K562 (cell line): ENCODE measurements at regions not wholly inside any gene's neighbourhood (a gene's known extent, or its start where the extent isn't known, plus 50 kb on each side); places are given as distances from the start of the nearest gene placed in this dataset.

Source experiments
- ATAC-seq: fragments of 200-7000 bp; cut with Tn5 transposase; 3 replicates; pipeline ENCODE4 v1.9.1; 2020; ENCODE audit warnings: moderate library complexity
- BruUV-seq: library from RNA; stranded (reverse); fragments of 400-500 nt; replicated peaks from 2 replicates; lab custom pipeline; 2021; lab: Mats Ljungman, UMichigan
- CTCF ChIA-PET: fragments of 300-600 bp; formaldehyde crosslinking; extraction: SDS; loops from one replicate; lab custom pipeline; 2021; ENCODE audit warnings: low intra/inter-chr PET ratio; lab: Yijun Ruan, JAX
- POLR2A ChIA-PET: fragments of 300-600, 350-650 bp; sonication (Branson Sonifier 250); formaldehyde crosslinking; extraction: SDS; loops from one replicate; lab custom pipeline; 2021; ENCODE audit warnings: antibody characterized with exemption, inconsistent platforms; lab: Yijun Ruan, JAX
- DNase-seq, 4 experiments: peaks; one replicate each; pipeline versions ENCODE4 v3.0.0 to v3.0.0-alpha.2; 2011 to 2018; ENCODE audit warnings: low spot score in 3 of 4, mixed read lengths in 3 of 4; ENCODE audit errors: extremely low read depth in 1 of 4
- FAIRE-seq: peaks from 2 replicates; lab custom pipeline; 2011; peaks lifted over from hg19 to GRCh38; lab: Jason Lieb, UNC
- H2AFZ ChIP-seq: 2 replicates; pipeline ENCODE4 v1.6.0; 2011; ENCODE audit warnings: low read depth, low read length, control low read depth, inconsistent platforms
- H3K27ac ChIP-seq: fragments of 200-600 bp; 3 replicates; pipeline ENCODE4 v1.8.0; 2011; ENCODE audit warnings: low read depth, mild to moderate bottlenecking, control low read depth, inconsistent platforms, low read length, moderate library complexity, mixed read lengths; ENCODE audit errors: extremely low read depth
- H3K27me3 ChIP-seq, 2 experiments: fragments of 300-600 bp in 1 of 2; 2 replicates in 1 of 2; 3 replicates in 1 of 2; pipeline versions ENCODE4 v1.6.0 to v1.8.0; 2011; ENCODE audit warnings: inconsistent platforms in 2 of 2, low read length in 2 of 2, mild to moderate bottlenecking in 1 of 2, mixed read lengths in 1 of 2, moderate library complexity in 1 of 2; ENCODE audit not compliant: control insufficient read depth in 2 of 2, insufficient read depth in 2 of 2
- H3K36me3 ChIP-seq: fragments of 300-600 bp; 3 replicates; pipeline ENCODE4 v1.8.0; 2011; ENCODE audit warnings: mild to moderate bottlenecking, low read length, inconsistent platforms; ENCODE audit not compliant: control insufficient read depth, insufficient read depth
- H3K4me1 ChIP-seq, 2 experiments: fragments of 200-600 bp in 1 of 2; replicated peaks in 1 of 2; 2 replicates in 1 of 2; 3 replicates in 1 of 2; pipeline versions ENCODE4 v1.5.1 to v1.8.0; 2011; ENCODE audit warnings: inconsistent platforms in 2 of 2, low read length in 2 of 2, mild to moderate bottlenecking in 1 of 2, mixed read lengths in 1 of 2, moderate library complexity in 1 of 2; ENCODE audit not compliant: control insufficient read depth in 2 of 2, insufficient read depth in 2 of 2
- H3K4me2 ChIP-seq: 2 replicates; pipeline ENCODE4 v1.6.1; 2011; ENCODE audit warnings: low read length, control low read depth, inconsistent platforms, mixed read lengths; ENCODE audit not compliant: insufficient read depth
- H3K4me3 ChIP-seq: fragments of 200-600 bp; sonication (generic), shearing (Covaris generic); 2 replicates; pipeline ENCODE4 v1.5.1; 2016; ENCODE audit warnings: control low read depth, inconsistent platforms
- H3K79me2 ChIP-seq: fragments of 200-600 bp; 3 replicates; pipeline ENCODE4 v1.8.0; 2011; ENCODE audit warnings: low read length, inconsistent platforms; ENCODE audit not compliant: control insufficient read depth, insufficient read depth
- H3K9ac ChIP-seq, 2 experiments: 2 replicates each; pipeline versions ENCODE4 v1.6.0 to v1.6.1; 2011; ENCODE audit warnings: low read depth in 2 of 2, low read length in 2 of 2, control low read depth in 1 of 2, inconsistent platforms in 1 of 2, mild to moderate bottlenecking in 1 of 2, mixed read lengths in 1 of 2; ENCODE audit not compliant: insufficient read depth in 1 of 2
- H3K9me1 ChIP-seq: one replicate; pipeline ENCODE4 v1.6.0; 2011; ENCODE audit warnings: inconsistent platforms, mild to moderate bottlenecking, low read length, moderate library complexity; ENCODE audit not compliant: control insufficient read depth, insufficient read depth
- H3K9me3 ChIP-seq: replicated peaks from 2 replicates; pipeline ENCODE4 v1.5.1; 2011; ENCODE audit warnings: low read depth, low read length, inconsistent platforms; ENCODE audit not compliant: control insufficient read depth, insufficient read depth
- H4K20me1 ChIP-seq: replicated peaks from 2 replicates; pipeline ENCODE4 v1.6.1; 2011; ENCODE audit warnings: low read length, inconsistent platforms, mixed read lengths; ENCODE audit not compliant: control insufficient read depth, insufficient read depth
- CLOCK ChIP-seq: fragments of 250-450 bp; sonication (Bioruptor Pico); IDR thresholded peaks from 2 replicates; pipeline ENCODE4 v1.4.0; 2020; ENCODE audit warnings: mild to moderate bottlenecking, moderate library complexity, borderline replicate concordance
- PPARD ChIP-seq: fragments of 250-450 bp; sonication (Bioruptor Pico); IDR thresholded peaks from 2 replicates; pipeline ENCODE4 v1.8.0; 2022; ENCODE audit warnings: inconsistent platforms, mild to moderate bottlenecking, moderate library complexity
- RBM14 ChIP-seq: fragments of 200-400 bp; formaldehyde crosslinking; IDR thresholded peaks from 2 replicates; pipeline ENCODE4 v1.6.1; 2018; ENCODE audit warnings: low read depth, mild to moderate bottlenecking, low read length, moderate library complexity, borderline replicate concordance; ENCODE audit not compliant: insufficient read depth
- SMAD2 ChIP-seq: fragments of 150-350 bp; IDR thresholded peaks from 2 replicates; pipeline ENCODE4 v1.6.1; 2014; ENCODE audit warnings: low read depth, mild to moderate bottlenecking, low read length
- SREBF2 ChIP-seq: sonication (generic); formaldehyde crosslinking; IDR thresholded peaks from 2 replicates; pipeline ENCODE4 v1.4.0; 2020; ENCODE audit warnings: mild to moderate bottlenecking, missing genetic modification reagents
- THRA ChIP-seq: fragments of 450-650 bp; IDR thresholded peaks from 2 replicates; pipeline ENCODE4 v1.6.1; 2017; ENCODE audit warnings: mild to moderate bottlenecking, moderate library complexity
- ZNF609 ChIP-seq: sonication (generic); formaldehyde crosslinking; IDR thresholded peaks from 2 replicates; pipeline ENCODE4 v1.8.1; 2023; ENCODE audit warnings: missing genetic modification reagents, mild to moderate bottlenecking, borderline replicate concordance
- WGBS: fragments of 100-300 bp; shearing (Covaris generic); methylation state at CpG from one replicate; pipeline ENCODE4 v1.1.6; 2016; ENCODE audit warnings: low coverage, mixed read lengths; ENCODE audit not compliant: insufficient coverage; ENCODE audit errors: missing lambda C conversion rate; 5-methylcytosine and 5-hydroxymethylcytosine counted together
- in situ Hi-C: fragments of 300-500 bp; cut with MboI; formaldehyde crosslinking; loops from 4 replicates; pipeline ENCODE4 v1.15.0; 2018; ENCODE audit warnings: inconsistent platforms, mixed read lengths
- intact Hi-C: fragments of 100-400 bp; cut with micrococcal nuclease; formaldehyde crosslinking; loops from 2 replicates; pipeline ENCODE4 v1.14.2; 2022

- H3K4me2 ChIP-seq = no peak overlapping the region
- H3K36me3 ChIP-seq = no peaks in the 10 kb centered on the region
- no peak for TF ChIP-seq CLOCK (CRISPR knock-in tag)
- TF ChIP-seq ZNF609 = no peak
- no peak for TF ChIP-seq SMAD2
- TF ChIP-seq PPARD (CRISPR knock-in tag) = no peak
- no peak for TF ChIP-seq THRA
- TF ChIP-seq SREBF2 (CRISPR knock-in tag) = no peak
- TF ChIP-seq RBM14 = no peak
- no peak overlapping the region for H3K27ac ChIP-seq
- H3K9me1 ChIP-seq = no peaks in the 10 kb centered on the region
- no peaks in the 10 kb centered on the region for H3K9me3 ChIP-seq
- DNase-seq (no peak), ATAC-seq (no peak), FAIRE-seq (no peak)
- no TSS peak for BruUV-seq
- 0% methylated on average over 3 of the region's 3 CpGs for WGBS
- no peaks in the 10 kb centered on the region for H4K20me1 ChIP-seq
- no peaks in the 10 kb centered on the region for H3K4me1 ChIP-seq
- intact Hi-C loops (no loop called here), in situ Hi-C loops (no loop called here)
- H3K27me3 ChIP-seq = no peaks in the 10 kb centered on the region
- ChIA-PET POLR2A (no interaction called here), CTCF (no interaction called here)
- no peak overlapping the region for H3K4me3 ChIP-seq
- H3K9ac ChIP-seq = no peak overlapping the region
- no peak overlapping the region for H2AFZ ChIP-seq
- no peaks in the 10 kb centered on the region for H3K79me2 ChIP-seq
These were observed 275.9 kb downstream of the MAN2A1 start for GRCh38 chr5:109965634-109966033.
